Gastroesophageal sphincter (tissue), 4 donors: ENCODE measurements at regions not wholly inside any gene's neighbourhood (a gene's known extent, or its start where the extent isn't known, plus 50 kb on each side); places are given as distances from the start of the nearest gene placed in this dataset.
"Not testable (repeated sequence)": the region's sequence is repeated elsewhere in the genome, so short reads cannot be mapped to it uniquely, and the experiment has no call there.

Source experiments
- ATAC-seq: fragments of 150-250 bp; one replicate; pipeline ENCODE4 v1.9.1; 2016; ENCODE audit warnings: mild to moderate bottlenecking, moderate library complexity
- H3K27ac ChIP-seq, 4 donors: fragments of 200-600 bp; sonication (generic) in 3 of 4; 1 replicate in 3 of 4; 2 replicates in 1 of 4; pipeline ENCODE4 v1.5.1; 2016 to 2019
- H3K27me3 ChIP-seq: fragments of 200-600 bp; sonication (generic); one replicate; pipeline ENCODE4 v1.5.1; 2019
- H3K36me3 ChIP-seq, 2 donors: fragments of 200-600 bp; sonication (generic); one replicate each; pipeline ENCODE4 v1.5.1; 2019; ENCODE audit warnings: control low read depth in 1 of 2
- H3K4me1 ChIP-seq, 3 donors: fragments of 200-600 bp; sonication (generic); 1 replicate in 2 of 3; 2 replicates in 1 of 3; pipeline ENCODE4 v1.5.1; 2016 to 2019; ENCODE audit warnings: control low read depth in 2 of 3
- H3K4me3 ChIP-seq, 2 donors: fragments of 200-600 bp; sonication (generic); one replicate each; pipeline ENCODE4 v1.5.1; 2019; ENCODE audit warnings: mild to moderate bottlenecking in 1 of 2, moderate library complexity in 1 of 2
- H3K9me3 ChIP-seq, 3 donors: fragments of 200-600 bp; sonication (generic); one replicate each; pipeline ENCODE4 v1.5.1; 2017 to 2019; ENCODE audit warnings: control low read depth in 2 of 3
- CTCF ChIP-seq, 4 experiments: fragments of 200-600 bp in 2 of 4; fragments of 450-650 bp in 2 of 4; sonication (generic) in 1 of 4; IDR thresholded peaks; one replicate each; pipeline ENCODE4 v1.5.1; 2017 to 2019; ENCODE audit warnings: antibody characterized with exemption in 4 of 4, mild to moderate bottlenecking in 2 of 4, moderate library complexity in 2 of 4
- EP300 ChIP-seq: sonication (generic); formaldehyde crosslinking; IDR thresholded peaks from one replicate; pipeline ENCODE4 v1.6.1; 2017; ENCODE audit warnings: antibody characterized with exemption, mild to moderate bottlenecking
- POLR2A ChIP-seq, 2 donors: fragments of 450-650 bp; IDR thresholded peaks; one replicate each; pipeline ENCODE4 v1.6.1; 2017; ENCODE audit warnings: antibody characterized with exemption in 2 of 2, mild to moderate bottlenecking in 2 of 2, moderate library complexity in 1 of 2
- POLR2AphosphoS5 ChIP-seq: sonication (generic); formaldehyde crosslinking; IDR thresholded peaks from one replicate; pipeline ENCODE4 v1.6.1; 2017; ENCODE audit warnings: antibody characterized with exemption
- WGBS, 2 donors: methylation state at CpG; one replicate each; pipeline ENCODE4 v1.1.5; 2018; ENCODE audit warnings: low coverage in 1 of 2; 5-methylcytosine and 5-hydroxymethylcytosine counted together

DNA sequence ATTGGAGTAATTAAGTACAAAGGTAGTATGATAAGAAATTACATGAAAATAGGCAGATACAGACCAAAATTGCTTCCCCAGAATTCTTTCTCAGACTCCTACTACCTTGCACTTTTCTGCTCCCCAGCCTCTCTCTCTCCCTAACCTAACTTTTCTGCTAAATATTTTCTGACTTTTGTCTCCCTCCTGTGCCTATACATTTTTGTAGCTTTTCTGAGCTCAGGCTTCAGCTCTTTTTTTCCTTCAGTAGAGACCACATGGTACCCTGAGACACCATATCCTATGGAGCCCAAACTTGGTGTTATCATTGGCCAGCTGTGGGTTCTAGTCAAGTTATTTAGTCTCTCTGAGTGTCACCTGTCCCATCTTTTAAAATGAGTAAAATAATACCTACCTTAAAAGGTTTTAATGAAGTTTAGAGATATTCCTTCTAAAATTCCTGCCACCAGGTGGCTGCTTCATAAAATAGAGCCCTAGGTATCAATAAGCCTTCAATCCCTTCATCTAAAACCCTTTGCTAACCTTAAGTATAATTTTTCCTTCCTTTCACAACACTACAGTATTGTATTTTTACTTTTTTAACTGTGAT is 237.6 kb upstream of the DUSP10 start:
- no peaks in the 10 kb centered on the region for H3K27me3 ChIP-seq
- no peak overlapping the region for H3K4me3 ChIP-seq
- H3K36me3 ChIP-seq: no peaks in the 10 kb centered on the region
- TF ChIP-seq EP300 (no peak), POLR2AphosphoS5 (no peak), CTCF (IDR thresholded peaks at IDR 0.05) (peak in 1 of 4 experiments; percentile 7), POLR2A (IDR thresholded peaks at IDR 0.05) (no peak)
- no peaks in the 10 kb centered on the region for H3K4me1 ChIP-seq
- no peaks in the 10 kb centered on the region for H3K9me3 ChIP-seq
- no peak for ATAC-seq
- H3K27ac ChIP-seq: no peak overlapping the region

- H3K27ac ChIP-seq, H3K36me3 ChIP-seq, H3K4me1 ChIP-seq, H3K9me3 ChIP-seq, H3K27me3 ChIP-seq, ATAC-seq, H3K4me3 ChIP-seq: not testable (repeated sequence)
- 81 to 92% methylated on average over 6 to 8 of the region's 9 CpGs for WGBS, 2 donors
Measured at GRCh38 chr1:221978631-221979334, 236.9 kb upstream of the DUSP10 start.

- not testable (repeated sequence) for ATAC-seq, H3K36me3 ChIP-seq, H3K4me3 ChIP-seq, H3K27me3 ChIP-seq, H3K27ac ChIP-seq, H3K9me3 ChIP-seq, H3K4me1 ChIP-seq
- whole genome bisulfite sequencing, 2 donors: 64 to 71% methylated on average over 2 to 3 of the region's 3 CpGs
Measured at GRCh38 chr1:221973787-221974186, 231.9 kb upstream of the DUSP10 start.

- Histone ChIP-seq H3K4me1 (no peaks in the 10 kb centered on the region), H3K27me3 (no peaks in the 10 kb centered on the region), H3K36me3 (no peaks in the 10 kb centered on the region), H3K4me3 (no peak overlapping the region), H3K27ac (no peak overlapping the region), H3K9me3 (no peaks in the 10 kb centered on the region)
- no peak for TF ChIP-seq EP300
- TF ChIP-seq POLR2AphosphoS5: no peak
- TF ChIP-seq CTCF (IDR thresholded peaks at IDR 0.05): no peak
- TF ChIP-seq POLR2A (IDR thresholded peaks at IDR 0.05): no peak
- no peak for ATAC-seq
- WGBS, 2 donors: 92 to 93% methylated on average over 3 to 9 of the region's 10 CpGs
Measured at GRCh38 chr1:221972276-221973235, 230.7 kb upstream of the DUSP10 start.

GRCh38 chr1:221971035-221971434 is 229.1 kb upstream of the DUSP10 start:
- not testable (repeated sequence) for ATAC-seq, H3K27ac ChIP-seq, H3K9me3 ChIP-seq, H3K36me3 ChIP-seq, H3K27me3 ChIP-seq, H3K4me1 ChIP-seq, H3K4me3 ChIP-seq
- 91% methylated on average over 8 of the region's 8 CpGs; no CpG with 5 or more reads in 1 of the 2 donors for WGBS, 2 donors

DNA sequence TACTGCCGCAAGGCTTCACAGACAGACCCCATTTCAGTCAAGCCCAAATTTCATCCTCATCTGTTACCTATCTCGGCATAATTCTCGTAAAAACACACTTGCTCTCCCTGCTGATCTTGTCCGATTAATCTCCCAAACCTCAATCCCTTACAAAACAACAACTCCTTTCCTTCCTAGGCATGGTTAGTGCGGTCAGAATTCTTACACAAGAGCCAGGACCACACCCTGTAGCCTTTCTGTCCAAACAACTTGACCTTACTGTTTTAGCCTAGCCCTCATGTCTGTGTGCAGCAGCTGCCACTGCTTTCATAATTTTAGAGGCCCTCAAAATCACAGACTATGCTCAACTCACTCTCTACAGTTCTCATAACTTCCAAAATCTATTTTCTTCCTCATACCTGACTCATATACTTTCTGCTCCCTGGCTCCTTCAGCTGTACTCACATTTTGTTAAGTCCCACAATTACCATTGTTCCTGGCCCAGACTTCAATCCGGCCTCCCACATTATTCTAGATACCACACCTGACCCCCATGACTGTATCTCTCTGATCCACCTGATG is 227.5 kb upstream of the DUSP10 start:
- WGBS, 2 donors: 80 to 84% methylated on average over 5 to 6 of the region's 6 CpGs
- H3K9me3 ChIP-seq, H3K36me3 ChIP-seq, H3K27ac ChIP-seq, H3K4me3 ChIP-seq, H3K27me3 ChIP-seq, ATAC-seq, H3K4me1 ChIP-seq: not testable (repeated sequence)

GRCh38 chr1:221967538-221967937 is 225.6 kb upstream of the DUSP10 start:
- not testable (repeated sequence) for H3K36me3 ChIP-seq, H3K4me1 ChIP-seq, ATAC-seq, H3K4me3 ChIP-seq, H3K27me3 ChIP-seq, H3K27ac ChIP-seq, H3K9me3 ChIP-seq
- WGBS, 2 donors: 83 to 84% methylated on average over 2 to 9 of the region's 9 CpGs

GRCh38 chr1:221966888-221967287 is 225.0 kb upstream of the DUSP10 start:
- H3K36me3 ChIP-seq, ATAC-seq, H3K4me1 ChIP-seq, H3K27ac ChIP-seq, H3K27me3 ChIP-seq, H3K4me3 ChIP-seq, H3K9me3 ChIP-seq: not testable (repeated sequence)
- 88% methylated on average over 7 of the region's 7 CpGs; no CpG with 5 or more reads in 1 of the 2 donors for WGBS, 2 donors

GRCh38 chr1:221965891-221966290 is 224.0 kb upstream of the DUSP10 start:
- H3K9me3 ChIP-seq, H3K36me3 ChIP-seq, ATAC-seq, H3K4me1 ChIP-seq, H3K27me3 ChIP-seq, H3K27ac ChIP-seq, H3K4me3 ChIP-seq: not testable (repeated sequence)
- WGBS, 2 donors: 53 to 87% methylated on average over 3 to 4 of the region's 6 CpGs
